ENCODE measurements at regions not wholly inside any gene's neighbourhood (a gene's known extent, or its start where the extent isn't known, plus 50 kb on each side); places are given as distances from the start of the nearest gene placed in this dataset.

GRCh38 chr13:23959231-23959862 lies 62.0 kb upstream of the C1QTNF9B start:
- peak; percentile 63 for DNase-seq (ENCODE audit: low read depth)
- peak overlapping the region; percentile 1 for H3K4me2 ChIP-seq (ENCODE audit: low read length)
- Mint-ChIP-seq H3K9me3 (ENCODE audit: unreplicated experiment) (no peaks in the 10 kb centered on the region), H3K36me3 (ENCODE audit: low read depth, unreplicated experiment) (no peaks in the 10 kb centered on the region), H3K27me3 (ENCODE audit: low read depth, unreplicated experiment) (peaks cover 5% of the 10 kb centered on the region), H3K4me1 (ENCODE audit: low read depth, unreplicated experiment) (peaks cover 27% of the 10 kb centered on the region), H3K4me3 (ENCODE audit: unreplicated experiment) (no peak overlapping the region), H3K27ac (ENCODE audit: unreplicated experiment) (peak overlapping the region; percentile 63)
- no peaks in the 10 kb centered on the region for H3K27me3 ChIP-seq (ENCODE audit: insufficient read depth, low read length)
- H3K9ac ChIP-seq (ENCODE audit: low read length): no peak overlapping the region
- H3K27ac ChIP-seq (ENCODE audit: low read depth, low read length): peak overlapping the region; percentile 2
- no peaks in the 10 kb centered on the region for H4K20me1 ChIP-seq (ENCODE audit: insufficient read depth, low read length)
- TF ChIP-seq CTCF (IDR thresholded peaks at IDR 0.05; ENCODE audit: insufficient read depth, low read depth, low read length) (no peak), EZH2 (IDR thresholded peaks at IDR 0.05; ENCODE audit: insufficient read depth, low read length) (no peak)
- no peak overlapping the region for H3K4me3 ChIP-seq (ENCODE audit: insufficient read depth, low read depth, low read length)
- no peaks in the 10 kb centered on the region for H3K79me2 ChIP-seq (ENCODE audit: insufficient read depth, low read length)
- no peaks in the 10 kb centered on the region for H3K36me3 ChIP-seq (ENCODE audit: insufficient read depth, low read length)
- peaks cover 16% of the 10 kb centered on the region for H3K4me1 ChIP-seq (ENCODE audit: insufficient read depth, low read length)
- peak; percentile 55 for FAIRE-seq
- H3K9me3 ChIP-seq (ENCODE audit: insufficient read depth, low read depth, low read length): no peaks in the 10 kb centered on the region
- no peak overlapping the region for H2AFZ ChIP-seq (ENCODE audit: low read depth, low read length)

GRCh38 chr13:23960566-23961156 lies 63.4 kb upstream of the C1QTNF9B start:
- Histone ChIP-seq H3K9me3 (ENCODE audit: insufficient read depth, low read depth, low read length) (no peaks in the 10 kb centered on the region), H4K20me1 (ENCODE audit: insufficient read depth, low read length) (no peaks in the 10 kb centered on the region), H3K79me2 (ENCODE audit: insufficient read depth, low read length) (no peaks in the 10 kb centered on the region), H3K4me3 (ENCODE audit: insufficient read depth, low read depth, low read length) (no peak overlapping the region), H3K27me3 (ENCODE audit: insufficient read depth, low read length) (no peaks in the 10 kb centered on the region), H3K4me2 (ENCODE audit: low read length) (no peak overlapping the region), H3K36me3 (ENCODE audit: insufficient read depth, low read length) (no peaks in the 10 kb centered on the region), H2AFZ (ENCODE audit: low read depth, low read length) (no peak overlapping the region), H3K9ac (ENCODE audit: low read length) (no peak overlapping the region), H3K27ac (ENCODE audit: low read depth, low read length) (no peak overlapping the region), H3K4me1 (ENCODE audit: insufficient read depth, low read length) (peaks cover 16% of the 10 kb centered on the region)
- no peaks in the 10 kb centered on the region for H3K36me3 Mint-ChIP-seq (ENCODE audit: low read depth, unreplicated experiment)
- TF ChIP-seq CTCF (IDR thresholded peaks at IDR 0.05; ENCODE audit: insufficient read depth, low read depth, low read length) (peak; percentile 84), EZH2 (IDR thresholded peaks at IDR 0.05; ENCODE audit: insufficient read depth, low read length) (no peak)
- H3K4me1 Mint-ChIP-seq (ENCODE audit: low read depth, unreplicated experiment): peaks cover 23% of the 10 kb centered on the region
- H3K4me3 Mint-ChIP-seq (ENCODE audit: unreplicated experiment): no peak overlapping the region
- no peaks in the 10 kb centered on the region for H3K9me3 Mint-ChIP-seq (ENCODE audit: unreplicated experiment)
- H3K27ac Mint-ChIP-seq (ENCODE audit: unreplicated experiment): no peak overlapping the region
- DNase-seq (ENCODE audit: low read depth) (no peak), FAIRE-seq (peak; percentile 37)
- no peaks in the 10 kb centered on the region for H3K27me3 Mint-ChIP-seq (ENCODE audit: low read depth, unreplicated experiment)

Measured in astrocyte (in vitro differentiated cells and primary cell).